Fibroblast of mammary gland (primary cell): ENCODE measurements at regions not wholly inside any gene's neighbourhood (a gene's known extent, or its start where the extent isn't known, plus 50 kb on each side); places are given as distances from the start of the nearest gene placed in this dataset.

ENCODE experiments used
- DNase-seq: peaks from one replicate; pipeline ENCODE4 v3.0.0-alpha.2; 2010; ENCODE audit warnings: low read depth
- H3K4me3 ChIP-seq: 2 replicates; pipeline ENCODE4 v1.5.1; 2011; ENCODE audit warnings: low read depth, mild to moderate bottlenecking, low read length, moderate library complexity; ENCODE audit not compliant: control insufficient read depth
- CTCF ChIP-seq: conservative IDR thresholded peaks from 2 replicates; pipeline ENCODE4 v1.5.1; 2011; ENCODE audit warnings: low read depth, low read length, inconsistent platforms; ENCODE audit not compliant: control insufficient read depth, insufficient read depth

DNA sequence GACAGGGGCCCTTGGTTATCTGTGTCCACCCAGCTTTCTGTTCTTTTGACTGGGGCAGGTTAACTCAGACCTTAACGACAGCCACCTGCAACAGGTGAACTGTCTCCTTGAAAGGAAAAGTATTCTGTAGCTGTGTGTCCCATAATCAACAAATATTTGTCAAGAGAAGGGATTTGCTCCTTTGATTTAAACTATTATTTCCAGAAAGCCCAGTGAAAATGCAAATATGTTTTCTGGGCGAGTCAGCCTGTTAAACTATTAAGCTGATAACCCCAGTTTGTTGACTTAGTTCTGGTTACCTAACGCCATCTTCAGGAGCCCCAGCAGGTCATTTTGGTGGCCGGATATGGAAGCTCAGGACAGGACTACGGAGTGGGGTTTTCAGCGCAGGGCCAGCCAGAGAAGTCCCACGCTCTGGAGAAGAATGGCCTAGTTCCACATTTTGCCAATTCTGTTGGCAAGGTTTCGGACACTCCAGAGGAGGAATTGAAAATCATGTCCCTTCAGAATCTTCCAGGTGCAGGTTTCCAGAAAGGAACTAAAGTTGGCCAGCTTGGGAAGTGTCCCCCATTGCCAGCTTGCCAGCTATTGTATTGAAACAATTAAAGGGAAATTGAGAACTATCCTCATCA, 54.5 kb downstream of the ADRA2A start:
- DNase-seq = no peak
- H3K4me3 ChIP-seq = no peak overlapping the region
- TF ChIP-seq CTCF = no peak

GRCh38 chr10:111137007-111137406, 60.2 kb downstream of the ADRA2A start:
- TF ChIP-seq CTCF = no peak
- H3K4me3 ChIP-seq = no peak overlapping the region
- DNase-seq = no peak

- DNase-seq = no peak
- H3K4me3 ChIP-seq = no peak overlapping the region
- TF ChIP-seq CTCF = no peak
These were observed 60.8 kb downstream of the ADRA2A start for GRCh38 chr10:111137587-111137986.

- DNase-seq = no peak
- no peak for TF ChIP-seq CTCF
- H3K4me3 ChIP-seq = no peak overlapping the region
These were observed 61.7 kb downstream of the ADRA2A start for GRCh38 chr10:111138544-111138943.

GRCh38 chr10:111139567-111139966, 62.7 kb downstream of the ADRA2A start:
- TF ChIP-seq CTCF = no peak
- no peak overlapping the region for H3K4me3 ChIP-seq
- no peak for DNase-seq

DNA sequence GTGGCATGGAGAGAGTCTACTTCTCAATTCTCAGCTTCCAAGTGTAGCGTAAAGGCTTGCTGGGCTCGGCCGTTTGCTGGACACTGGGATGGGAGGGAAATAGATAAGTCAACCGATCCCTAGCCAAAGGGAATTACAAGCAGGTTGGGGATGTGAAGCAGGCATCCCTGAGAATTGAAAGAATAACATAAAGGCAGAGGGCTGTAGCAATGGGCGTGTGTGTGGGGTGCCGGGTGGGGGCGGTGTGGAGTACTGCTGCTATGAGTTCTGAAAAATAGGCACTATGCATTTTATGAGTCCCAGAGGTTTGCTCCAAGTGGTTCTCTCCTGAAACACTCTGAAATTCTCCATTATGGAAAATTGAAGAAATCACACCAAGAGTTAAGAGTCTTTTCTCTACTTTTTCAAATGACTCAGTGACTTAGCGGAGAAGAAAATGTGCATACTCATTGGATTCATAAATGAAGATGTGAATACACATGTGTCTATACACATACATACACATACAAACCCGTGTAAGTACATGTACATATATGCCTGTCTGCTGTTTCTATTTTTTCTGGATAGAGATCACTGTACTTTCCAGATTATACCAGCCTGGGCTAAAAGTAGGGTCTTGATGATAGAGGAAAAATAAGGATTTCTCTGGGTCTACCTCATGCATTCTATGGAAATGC, 65.4 kb downstream of the ADRA2A start:
- no peak overlapping the region for H3K4me3 ChIP-seq
- DNase-seq = no peak
- no peak for TF ChIP-seq CTCF
